GM12878 (cell line): ENCODE measurements at regions not wholly inside any gene's neighbourhood (a gene's known extent, or its start where the extent isn't known, plus 50 kb on each side); places are given as distances from the start of the nearest gene placed in this dataset.

Source experiments
- ATF3 ChIP-seq: IDR thresholded peaks from 2 replicates; pipeline ENCODE4 v1.6.1; 2011; ENCODE audit warnings: low read depth, mild to moderate bottlenecking, low read length, moderate library complexity, borderline replicate concordance; ENCODE audit errors: extremely low read depth
- BACH1 ChIP-seq: fragments of 450-650 bp; IDR thresholded peaks from 2 replicates; pipeline ENCODE4 v1.6.1; 2017; ENCODE audit warnings: mild to moderate bottlenecking, borderline replicate concordance
- BCL11A ChIP-seq: IDR thresholded peaks from 2 replicates; pipeline ENCODE4 v1.6.1; 2011; ENCODE audit warnings: low read depth, low read length
- BCL3 ChIP-seq: IDR thresholded peaks from 2 replicates; pipeline ENCODE4 v1.6.1; 2011; ENCODE audit warnings: borderline replicate concordance, low read depth, mild to moderate bottlenecking, moderate library complexity, low read length; ENCODE audit not compliant: insufficient read depth, poor library complexity, severe bottlenecking
- CBX3 ChIP-seq: fragments of 200-600 bp; sonication (generic); IDR thresholded peaks from 2 replicates; pipeline ENCODE4 v1.6.1; 2016; ENCODE audit warnings: low read depth, borderline replicate concordance
- CREM ChIP-seq: IDR thresholded peaks from 2 replicates; pipeline ENCODE4 v1.6.1; 2014; ENCODE audit warnings: antibody characterized with exemption, low read depth
- EED ChIP-seq: sonication (generic); IDR thresholded peaks from 2 replicates; pipeline ENCODE4 v1.6.1; 2016; ENCODE audit warnings: antibody characterized with exemption, low read depth
- GATAD2B ChIP-seq: fragments of 450-650 bp; conservative IDR thresholded peaks from 2 replicates; pipeline ENCODE4 v1.6.1; 2017; ENCODE audit warnings: low read depth, mild to moderate bottlenecking, moderate library complexity
- IRF3 ChIP-seq: fragments of 450-650 bp; IDR thresholded peaks from 2 replicates; pipeline ENCODE4 v1.6.1; 2014; ENCODE audit warnings: mild to moderate bottlenecking
- LARP7 ChIP-seq: fragments of 450-650 bp; IDR thresholded peaks from 2 replicates; pipeline ENCODE4 v1.6.1; 2017; ENCODE audit warnings: mild to moderate bottlenecking
- MEF2B ChIP-seq: fragments of 450-650 bp; IDR thresholded peaks from 2 replicates; pipeline ENCODE4 v1.6.1; 2018; ENCODE audit warnings: mild to moderate bottlenecking, moderate library complexity; ENCODE audit not compliant: partially characterized antibody, poor library complexity, severe bottlenecking
- NBN ChIP-seq: fragments of 450-650 bp; IDR thresholded peaks from 2 replicates; pipeline ENCODE4 v1.6.1; 2016
- NFXL1 ChIP-seq: fragments of 450-650 bp; IDR thresholded peaks from 2 replicates; pipeline ENCODE4 v1.6.1; 2017; ENCODE audit warnings: antibody characterized with exemption, mild to moderate bottlenecking, borderline replicate concordance
- PAX5 ChIP-seq: IDR thresholded peaks from 2 replicates; pipeline ENCODE4 v1.6.1; 2011; ENCODE audit warnings: low read depth, low read length, borderline replicate concordance
- POLR2A ChIP-seq: IDR thresholded peaks from 2 replicates; pipeline ENCODE4 v1.6.1; 2011; ENCODE audit warnings: low read depth, mild to moderate bottlenecking, low read length
- STAT1 ChIP-seq: fragments of 450-650 bp; conservative IDR thresholded peaks from 2 replicates; pipeline ENCODE4 v1.6.1; 2014; ENCODE audit warnings: antibody characterized with exemption, mild to moderate bottlenecking
- TARDBP ChIP-seq: IDR thresholded peaks from 2 replicates; pipeline ENCODE4 v1.6.1; 2016; ENCODE audit warnings: borderline replicate concordance
- TCF3 ChIP-seq: IDR thresholded peaks from 2 replicates; pipeline ENCODE4 v1.6.1; 2012; ENCODE audit warnings: low read depth, mild to moderate bottlenecking, low read length, borderline replicate concordance; ENCODE audit not compliant: insufficient read depth
- YBX1 ChIP-seq: fragments of 450-650 bp; IDR thresholded peaks from 2 replicates; pipeline ENCODE4 v1.6.1; 2016; ENCODE audit warnings: antibody characterized with exemption
- ZBED1 ChIP-seq: IDR thresholded peaks from 2 replicates; pipeline ENCODE4 v1.6.1; 2016; ENCODE audit warnings: borderline replicate concordance
- ZNF274 ChIP-seq: IDR thresholded peaks from one replicate; pipeline ENCODE4 v1.8.0; 2011; ENCODE audit not compliant: insufficient read length, insufficient read depth
- ZNF687 ChIP-seq: fragments of 450-650 bp; IDR thresholded peaks from 2 replicates; pipeline ENCODE4 v1.6.1; 2017; ENCODE audit warnings: mild to moderate bottlenecking, moderate library complexity
- TF ChIP-seq, protein P1 (sequence below): fragments of 450-650 bp; IDR thresholded peaks from 2 replicates; pipeline ENCODE4 v1.6.1; 2018; ENCODE audit warnings: borderline replicate concordance, mild to moderate bottlenecking; ENCODE audit not compliant: partially characterized antibody

DNA sequence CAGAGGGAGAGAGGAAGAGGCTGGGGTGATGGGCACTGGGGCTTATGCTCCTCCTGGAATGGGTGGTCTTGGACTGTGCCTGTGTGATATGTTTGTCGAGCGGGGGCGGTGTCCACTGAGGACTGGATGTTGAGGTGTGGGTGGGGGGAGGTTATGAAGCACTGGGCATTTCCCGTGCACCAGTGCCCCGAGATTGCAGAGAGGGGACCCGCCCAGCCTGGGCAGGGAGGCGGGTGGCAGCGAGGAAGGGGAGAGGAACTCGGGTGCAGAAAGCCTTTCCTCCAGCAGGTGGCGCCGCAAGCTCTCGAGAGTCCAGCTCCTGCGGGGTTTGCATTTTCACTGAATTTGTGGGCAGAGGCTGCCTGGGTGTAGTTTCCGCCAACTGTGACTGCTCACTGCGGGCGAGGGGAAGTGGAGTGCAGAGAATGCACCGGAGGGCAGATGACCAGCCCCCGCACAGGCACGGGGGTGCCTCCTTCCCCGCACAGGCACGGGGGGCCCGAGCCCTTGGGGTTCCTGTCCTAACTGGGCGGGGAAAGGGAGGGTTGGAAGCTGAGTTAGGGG lies 190.6 kb downstream of the SEC14L1 start (continued):
- TF ChIP-seq BCL3 (no peak), GATAD2B (peak; percentile 48; the same call in 1 of the 2 replicates), LARP7 (peak; percentile 55; the same call in 1 of the 2 replicates), PAX5 (peak; percentile 44; the same call in 1 of the 2 replicates), NBN (peak; percentile 78), BCL11A (no peak), TARDBP (no peak), ZNF687 (0 out of 2 replicates have a peak, but pooled peaks have one; percentile 44), TCF3 (no peak), EED (peak; percentile 54; the same call in 1 of the 2 replicates), STAT1 (0 out of 2 replicates have a peak, but pooled peaks have one; percentile 76), ZNF274 (no peak), NFXL1 (no peak), IRF3 (0 out of 2 replicates have a peak, but pooled peaks have one; percentile 31), POLR2A (peak; percentile 57; the same call in 1 of the 2 replicates), YBX1 (no peak), CREM (peak; percentile 49; the same call in 1 of the 2 replicates), BACH1 (peak; percentile 72), MEF2B (peak; percentile 27), ZBED1 (no peak), CBX3 (no peak), ATF3 (no peak)
- TF ChIP-seq, protein P1, sequence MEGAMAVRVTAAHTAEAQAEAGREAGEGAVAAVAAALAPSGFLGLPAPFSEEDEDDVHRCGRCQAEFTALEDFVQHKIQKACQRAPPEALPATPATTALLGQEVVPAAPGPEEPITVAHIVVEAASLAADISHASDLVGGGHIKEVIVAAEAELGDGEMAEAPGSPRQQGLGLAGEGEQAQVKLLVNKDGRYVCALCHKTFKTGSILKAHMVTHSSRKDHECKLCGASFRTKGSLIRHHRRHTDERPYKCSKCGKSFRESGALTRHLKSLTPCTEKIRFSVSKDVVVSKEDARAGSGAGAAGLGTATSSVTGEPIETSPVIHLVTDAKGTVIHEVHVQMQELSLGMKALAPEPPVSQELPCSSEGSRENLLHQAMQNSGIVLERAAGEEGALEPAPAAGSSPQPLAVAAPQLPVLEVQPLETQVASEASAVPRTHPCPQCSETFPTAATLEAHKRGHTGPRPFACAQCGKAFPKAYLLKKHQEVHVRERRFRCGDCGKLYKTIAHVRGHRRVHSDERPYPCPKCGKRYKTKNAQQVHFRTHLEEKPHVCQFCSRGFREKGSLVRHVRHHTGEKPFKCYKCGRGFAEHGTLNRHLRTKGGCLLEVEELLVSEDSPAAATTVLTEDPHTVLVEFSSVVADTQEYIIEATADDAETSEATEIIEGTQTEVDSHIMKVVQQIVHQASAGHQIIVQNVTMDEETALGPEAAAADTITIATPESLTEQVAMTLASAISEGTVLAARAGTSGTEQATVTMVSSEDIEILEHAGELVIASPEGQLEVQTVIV, result no peak
